Transverse colon (tissue), 3 donors: ENCODE measurements at regions not wholly inside any gene's neighbourhood (a gene's known extent, or its start where the extent isn't known, plus 50 kb on each side); places are given as distances from the start of the nearest gene placed in this dataset.

Experiments used
- EP300 ChIP-seq: sonication (generic); formaldehyde crosslinking; IDR thresholded peaks from one replicate; pipeline ENCODE4 v1.6.1; 2017; ENCODE audit warnings: antibody characterized with exemption, low read depth
- TF ChIP-seq, protein P1 (sequence below), 5 experiments: fragments of 200-600 bp in 3 of 5; fragments of 450-650 bp in 2 of 5; sonication (generic) in 3 of 5; IDR thresholded peaks; 1 replicate in 2 of 5; 2 replicates in 3 of 5; pipeline ENCODE4 v1.5.1; 2016 to 2017; ENCODE audit warnings: antibody characterized with exemption in 5 of 5, inconsistent platforms in 3 of 5, mild to moderate bottlenecking in 2 of 5, moderate library complexity in 1 of 5

DNA sequence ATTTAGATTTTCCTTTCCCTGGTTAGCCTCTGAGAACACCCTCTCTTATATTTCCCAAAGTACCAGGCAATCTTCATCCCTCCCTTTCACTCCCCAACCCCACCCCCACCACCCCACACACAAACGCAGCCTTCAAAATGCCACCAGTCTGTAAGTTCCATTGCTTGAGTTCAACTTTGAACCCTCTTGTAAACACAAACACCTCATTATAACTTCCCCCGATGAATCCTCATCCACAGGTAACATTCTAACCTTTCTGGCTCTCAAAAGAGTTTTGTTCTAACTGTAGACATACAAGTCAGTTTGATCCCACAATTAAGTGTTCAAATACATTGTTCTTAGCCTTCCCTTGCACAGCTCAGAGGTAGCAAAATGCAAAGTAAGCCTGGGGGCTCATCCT is 199.4 kb upstream of the FOXN3 start:
- TF ChIP-seq, protein P1, sequence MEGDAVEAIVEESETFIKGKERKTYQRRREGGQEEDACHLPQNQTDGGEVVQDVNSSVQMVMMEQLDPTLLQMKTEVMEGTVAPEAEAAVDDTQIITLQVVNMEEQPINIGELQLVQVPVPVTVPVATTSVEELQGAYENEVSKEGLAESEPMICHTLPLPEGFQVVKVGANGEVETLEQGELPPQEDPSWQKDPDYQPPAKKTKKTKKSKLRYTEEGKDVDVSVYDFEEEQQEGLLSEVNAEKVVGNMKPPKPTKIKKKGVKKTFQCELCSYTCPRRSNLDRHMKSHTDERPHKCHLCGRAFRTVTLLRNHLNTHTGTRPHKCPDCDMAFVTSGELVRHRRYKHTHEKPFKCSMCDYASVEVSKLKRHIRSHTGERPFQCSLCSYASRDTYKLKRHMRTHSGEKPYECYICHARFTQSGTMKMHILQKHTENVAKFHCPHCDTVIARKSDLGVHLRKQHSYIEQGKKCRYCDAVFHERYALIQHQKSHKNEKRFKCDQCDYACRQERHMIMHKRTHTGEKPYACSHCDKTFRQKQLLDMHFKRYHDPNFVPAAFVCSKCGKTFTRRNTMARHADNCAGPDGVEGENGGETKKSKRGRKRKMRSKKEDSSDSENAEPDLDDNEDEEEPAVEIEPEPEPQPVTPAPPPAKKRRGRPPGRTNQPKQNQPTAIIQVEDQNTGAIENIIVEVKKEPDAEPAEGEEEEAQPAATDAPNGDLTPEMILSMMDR (IDR thresholded peaks at IDR 0.05), result no peak
- TF ChIP-seq EP300, result no peak
